ENCODE measurements at regions not wholly inside any gene's neighbourhood (a gene's known extent, or its start where the extent isn't known, plus 50 kb on each side); places are given as distances from the start of the nearest gene placed in this dataset.

GRCh38 chr1:182246783-182247182, 144.8 kb downstream of the GLUL start:
- no peak overlapping the region for H3K4me3 ChIP-seq
- in situ Hi-C loops (cut with MboI; ENCODE audit: low sequenced_read_pairs): no loop called here
- H3K4me1 ChIP-seq: no peaks in the 10 kb centered on the region
- no peaks in the 10 kb centered on the region for H3K9me3 ChIP-seq
- no peaks in the 10 kb centered on the region for H3K27me3 ChIP-seq (ENCODE audit: low read depth)
- H3K36me3 ChIP-seq (replicated peaks): no peaks in the 10 kb centered on the region
- DNase-seq (ENCODE audit: low spot score in 2 of 2): no peak

DNA sequence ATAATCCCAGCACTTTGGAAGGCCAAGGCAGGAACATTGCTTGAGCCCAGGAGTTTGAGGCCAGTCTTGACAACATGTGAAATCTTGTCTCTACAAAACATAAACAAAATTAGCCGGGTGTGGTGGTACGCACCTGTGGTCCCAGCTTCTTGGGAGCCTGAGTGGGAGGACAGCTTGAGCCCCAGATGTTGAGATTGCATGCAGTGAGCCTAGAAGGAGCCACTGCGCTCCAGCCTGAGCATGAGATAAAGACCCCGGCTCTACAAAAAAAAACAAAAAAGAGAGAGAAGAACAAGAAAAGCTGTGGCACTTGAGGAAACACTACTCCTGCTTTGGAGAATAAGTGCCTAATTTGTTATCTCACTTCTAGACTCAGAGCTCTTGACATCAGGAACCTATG, 146.6 kb downstream of the GLUL start:
- in situ Hi-C loops (cut with MboI; ENCODE audit: low sequenced_read_pairs): no loop called here
- no peaks in the 10 kb centered on the region for H3K27me3 ChIP-seq (ENCODE audit: low read depth)
- no peak for DNase-seq (ENCODE audit: low spot score in 2 of 2)
- H3K4me1 ChIP-seq: no peaks in the 10 kb centered on the region
- no peaks in the 10 kb centered on the region for H3K36me3 ChIP-seq (replicated peaks)
- no peak overlapping the region for H3K4me3 ChIP-seq
- H3K9me3 ChIP-seq: no peaks in the 10 kb centered on the region

- Histone ChIP-seq H3K36me3 (replicated peaks) (no peaks in the 10 kb centered on the region), H3K4me1 (no peaks in the 10 kb centered on the region), H3K4me3 (no peak overlapping the region), H3K27me3 (ENCODE audit: low read depth) (no peaks in the 10 kb centered on the region), H3K9me3 (no peaks in the 10 kb centered on the region)
- DNase-seq (ENCODE audit: low spot score in 2 of 2): no peak
- in situ Hi-C loops (cut with MboI; ENCODE audit: low sequenced_read_pairs): no loop called here
Observed at GRCh38 chr1:182244451-182244850, 147.1 kb downstream of the GLUL start.

DNA sequence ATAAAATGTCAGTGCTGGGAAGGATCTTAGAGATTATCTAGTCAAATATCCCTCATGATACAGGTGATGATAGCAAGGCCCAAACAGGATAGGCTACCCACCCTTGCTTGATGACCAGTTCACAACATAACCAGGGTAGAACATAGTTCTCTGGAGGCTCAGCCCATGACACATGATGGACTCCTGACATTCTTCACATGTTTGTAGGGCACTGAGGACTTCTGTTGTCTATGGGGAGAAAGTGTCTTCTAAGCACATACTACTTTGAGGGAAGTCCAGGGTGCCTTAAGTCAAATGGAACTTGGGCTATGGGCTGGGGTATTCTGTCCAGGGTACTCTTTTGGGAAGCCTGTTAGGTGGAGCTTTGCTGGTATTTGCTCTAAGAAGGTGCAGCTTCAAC, 148.9 kb downstream of the GLUL start:
- no peak for DNase-seq (ENCODE audit: low spot score in 2 of 2)
- Histone ChIP-seq H3K4me3 (no peak overlapping the region), H3K36me3 (replicated peaks) (no peaks in the 10 kb centered on the region), H3K9me3 (no peaks in the 10 kb centered on the region), H3K27me3 (ENCODE audit: low read depth) (no peaks in the 10 kb centered on the region), H3K4me1 (no peaks in the 10 kb centered on the region)
- in situ Hi-C loops (cut with MboI; ENCODE audit: low sequenced_read_pairs): no loop called here

DNA sequence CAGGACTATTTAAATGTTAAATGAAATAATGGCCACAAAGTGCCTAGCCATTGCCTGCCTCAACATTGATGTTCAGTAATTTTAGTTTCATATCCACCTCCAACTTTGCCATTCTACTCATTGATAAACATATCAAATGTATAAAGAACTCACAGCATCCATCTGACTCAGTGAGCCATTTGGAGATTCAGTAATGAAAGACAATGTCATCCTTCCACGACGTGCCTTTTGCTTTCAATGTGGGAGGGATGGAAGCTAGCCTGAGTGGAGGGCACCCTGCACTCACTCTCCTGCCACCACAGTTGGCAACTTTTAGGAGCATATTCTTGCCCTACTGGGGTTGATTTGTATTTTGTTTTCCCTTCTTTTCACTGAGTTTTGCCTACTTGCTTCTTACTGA, 151.5 kb downstream of the GLUL start:
- no peak overlapping the region for H3K4me3 ChIP-seq
- H3K27me3 ChIP-seq (ENCODE audit: low read depth): no peaks in the 10 kb centered on the region
- no peak for DNase-seq (ENCODE audit: low spot score in 2 of 2)
- no peaks in the 10 kb centered on the region for H3K4me1 ChIP-seq
- no peaks in the 10 kb centered on the region for H3K36me3 ChIP-seq (replicated peaks)
- H3K9me3 ChIP-seq: no peaks in the 10 kb centered on the region
- in situ Hi-C loops (cut with MboI; ENCODE audit: low sequenced_read_pairs): no loop called here

DNA sequence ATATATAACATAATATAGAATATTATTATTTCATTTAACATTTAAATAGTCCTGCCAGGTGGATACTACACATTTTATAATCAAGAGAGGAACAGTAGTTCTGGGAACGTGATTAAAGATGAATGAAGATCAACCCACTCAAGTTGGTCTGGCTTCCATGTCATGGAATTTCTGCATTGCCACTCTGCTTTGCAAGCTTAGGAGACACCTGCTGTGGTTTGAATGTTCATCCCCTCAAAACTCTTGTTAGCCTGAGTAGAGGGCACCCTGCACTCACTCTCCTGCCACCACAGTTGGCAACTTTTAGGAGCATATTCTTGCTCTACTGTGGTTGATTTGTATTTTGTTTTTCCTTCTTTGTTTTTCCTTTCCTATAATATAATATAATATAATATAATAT, 153.2 kb downstream of the GLUL start:
- Histone ChIP-seq H3K4me3 (no peak overlapping the region), H3K27me3 (ENCODE audit: low read depth) (no peaks in the 10 kb centered on the region), H3K36me3 (replicated peaks) (no peaks in the 10 kb centered on the region), H3K4me1 (no peaks in the 10 kb centered on the region), H3K9me3 (no peaks in the 10 kb centered on the region)
- in situ Hi-C loops (cut with MboI; ENCODE audit: low sequenced_read_pairs): no loop called here
- DNase-seq (ENCODE audit: low spot score in 2 of 2): no peak

DNA sequence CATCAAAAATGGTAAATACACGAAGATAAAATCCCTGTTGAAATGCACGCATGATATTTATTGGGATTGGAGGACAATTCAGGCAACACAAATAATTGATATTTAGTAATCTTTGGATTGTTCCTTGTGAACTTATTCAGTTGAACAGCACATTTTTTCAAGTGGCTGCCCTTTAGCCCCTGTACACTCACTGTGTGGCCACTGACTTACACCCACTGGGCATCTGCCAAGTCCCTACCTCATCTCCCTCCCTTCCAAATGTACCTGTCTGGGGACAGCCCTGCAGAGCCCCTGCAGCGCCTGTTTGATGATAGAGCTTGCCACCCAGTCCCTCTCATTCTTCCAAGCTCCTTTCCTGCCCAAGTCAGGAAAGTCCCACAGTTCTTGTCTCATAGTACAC, 154.3 kb downstream of the GLUL start:
- in situ Hi-C loops (cut with MboI; ENCODE audit: low sequenced_read_pairs): no loop called here
- Histone ChIP-seq H3K4me1 (no peaks in the 10 kb centered on the region), H3K9me3 (no peaks in the 10 kb centered on the region), H3K27me3 (ENCODE audit: low read depth) (no peaks in the 10 kb centered on the region), H3K36me3 (replicated peaks) (no peaks in the 10 kb centered on the region), H3K4me3 (no peak overlapping the region)
- DNase-seq (ENCODE audit: low spot score in 2 of 2): no peak

DNA sequence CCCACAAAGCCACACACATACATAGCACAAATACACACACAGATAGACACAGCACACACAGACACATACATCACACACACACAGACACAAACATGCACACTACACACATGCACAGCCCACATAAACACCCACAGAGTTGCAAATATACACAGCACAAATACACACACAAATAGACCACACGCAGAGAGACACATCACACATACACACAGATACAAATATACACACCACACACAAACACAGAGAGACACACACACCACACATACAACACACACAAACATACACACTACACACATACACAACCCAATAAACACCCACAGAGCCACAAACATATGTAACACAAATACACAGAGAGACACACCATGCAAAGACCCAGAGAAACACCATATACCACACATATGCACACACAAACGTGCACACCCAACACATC, 154.9 kb downstream of the GLUL start:
- in situ Hi-C loops (cut with MboI; ENCODE audit: low sequenced_read_pairs): no loop called here
- H3K36me3 ChIP-seq (replicated peaks): no peaks in the 10 kb centered on the region
- no peak for DNase-seq (ENCODE audit: low spot score in 2 of 2)
- H3K4me3 ChIP-seq: no peak overlapping the region
- H3K4me1 ChIP-seq: no peaks in the 10 kb centered on the region
- H3K9me3 ChIP-seq: no peaks in the 10 kb centered on the region
- no peaks in the 10 kb centered on the region for H3K27me3 ChIP-seq (ENCODE audit: low read depth)

DNA sequence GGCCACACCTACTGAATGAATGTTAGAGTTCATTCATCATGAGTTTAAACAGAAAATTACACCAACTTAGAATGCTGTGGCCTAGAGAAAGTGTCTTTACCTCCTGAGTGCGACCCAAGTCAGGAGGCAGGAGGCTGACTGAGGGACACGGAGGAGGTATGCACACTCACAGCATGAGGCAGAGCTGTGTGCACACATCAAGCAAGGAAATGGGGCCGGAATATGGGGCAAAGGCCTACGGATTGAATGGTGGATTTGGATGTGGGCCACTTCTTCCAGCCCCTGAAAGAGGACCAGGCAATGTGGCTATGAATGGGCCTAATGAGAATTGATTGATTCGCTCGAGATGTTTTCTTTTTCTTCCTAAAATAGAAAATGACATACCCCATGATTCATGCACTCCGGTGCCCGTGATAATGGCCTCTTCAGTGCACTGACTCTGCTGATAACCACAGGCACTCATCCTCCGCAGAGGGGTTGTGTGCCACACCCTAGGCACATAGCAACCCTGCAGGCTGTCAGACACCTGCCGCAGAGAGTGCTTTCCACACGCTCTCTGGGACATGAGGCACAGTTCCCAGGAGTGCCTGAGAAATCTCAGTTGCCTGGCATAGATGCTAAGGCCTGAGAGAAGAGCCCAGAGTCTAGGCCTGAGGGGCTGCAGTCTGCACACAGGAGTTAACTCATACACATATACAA, 155.5 kb downstream of the GLUL start:
- no peak for DNase-seq (ENCODE audit: low spot score in 2 of 2)

GRCh38 chr1:182235604-182235951, 156.0 kb downstream of the GLUL start:
- Histone ChIP-seq H3K4me1 (no peaks in the 10 kb centered on the region), H3K27me3 (ENCODE audit: low read depth) (no peaks in the 10 kb centered on the region), H3K4me3 (no peak overlapping the region), H3K36me3 (replicated peaks) (no peaks in the 10 kb centered on the region), H3K9me3 (no peaks in the 10 kb centered on the region)
- in situ Hi-C loops (cut with MboI; ENCODE audit: low sequenced_read_pairs): no loop called here
- no peak for DNase-seq (ENCODE audit: low spot score in 2 of 2)

More for the DNA sequence above, 155.5 kb downstream of the GLUL start:
- in situ Hi-C loops (cut with MboI; ENCODE audit: low sequenced_read_pairs): no loop called here
- H3K4me1 ChIP-seq: no peaks in the 10 kb centered on the region
- no peaks in the 10 kb centered on the region for H3K9me3 ChIP-seq
- no peaks in the 10 kb centered on the region for H3K27me3 ChIP-seq (ENCODE audit: low read depth)
- no peak overlapping the region for H3K4me3 ChIP-seq
- no peaks in the 10 kb centered on the region for H3K36me3 ChIP-seq (replicated peaks)

GRCh38 chr1:182229921-182230491, 161.6 kb downstream of the GLUL start:
- no peaks in the 10 kb centered on the region for H3K4me1 ChIP-seq
- H3K9me3 ChIP-seq: no peaks in the 10 kb centered on the region
- H3K27me3 ChIP-seq (ENCODE audit: low read depth): no peaks in the 10 kb centered on the region
- in situ Hi-C loops (cut with MboI; ENCODE audit: low sequenced_read_pairs): no loop called here
- no peak overlapping the region for H3K4me3 ChIP-seq
- no peak for DNase-seq (ENCODE audit: low spot score in 2 of 2)
- no peaks in the 10 kb centered on the region for H3K36me3 ChIP-seq (replicated peaks)

GRCh38 chr1:182229451-182229850, 162.1 kb downstream of the GLUL start:
- H3K4me3 ChIP-seq: no peak overlapping the region
- in situ Hi-C loops (cut with MboI; ENCODE audit: low sequenced_read_pairs): no loop called here
- H3K27me3 ChIP-seq (ENCODE audit: low read depth): no peaks in the 10 kb centered on the region
- H3K9me3 ChIP-seq: no peaks in the 10 kb centered on the region
- no peaks in the 10 kb centered on the region for H3K4me1 ChIP-seq
- no peaks in the 10 kb centered on the region for H3K36me3 ChIP-seq (replicated peaks)
- no peak for DNase-seq (ENCODE audit: low spot score in 2 of 2)

- Histone ChIP-seq H3K27me3 (ENCODE audit: low read depth) (no peaks in the 10 kb centered on the region), H3K36me3 (replicated peaks) (no peaks in the 10 kb centered on the region), H3K4me1 (no peaks in the 10 kb centered on the region), H3K4me3 (no peak overlapping the region), H3K9me3 (no peaks in the 10 kb centered on the region)
- in situ Hi-C loops (cut with MboI; ENCODE audit: low sequenced_read_pairs): no loop called here
- DNase-seq (ENCODE audit: low spot score in 2 of 2): no peak
Observed at GRCh38 chr1:182227864-182228547, 163.6 kb downstream of the GLUL start.

- in situ Hi-C loops (cut with MboI; ENCODE audit: low sequenced_read_pairs): no loop called here
- Histone ChIP-seq H3K4me1 (no peaks in the 10 kb centered on the region), H3K4me3 (no peak overlapping the region), H3K9me3 (no peaks in the 10 kb centered on the region), H3K27me3 (ENCODE audit: low read depth) (no peaks in the 10 kb centered on the region), H3K36me3 (replicated peaks) (no peaks in the 10 kb centered on the region)
- DNase-seq (ENCODE audit: low spot score in 2 of 2): no peak
Observed at GRCh38 chr1:182226618-182227017, 165.0 kb downstream of the GLUL start.

All from HAP-1 (cell line).